Adrenal gland (tissue), 9 donors: ENCODE measurements at regions not wholly inside any gene's neighbourhood (a gene's known extent, or its start where the extent isn't known, plus 50 kb on each side); places are given as distances from the start of the nearest gene placed in this dataset.

Experiments used
- DNase-seq, 7 donors: peaks; one replicate each; pipeline ENCODE4 v3.0.0-alpha.2; 2019 to 2020
- H3K27ac ChIP-seq, 5 donors: fragments of 200-600 bp; sonication (generic) in 4 of 5; 1 replicate in 3 of 5; 2 replicates in 2 of 5; pipeline versions ENCODE4 v1.5.1 to v1.8.0; 2016 to 2020; ENCODE audit warnings: mild to moderate bottlenecking in 1 of 5
- H3K27me3 ChIP-seq: fragments of 200-600 bp; 2 replicates; pipeline ENCODE4 v1.8.0; 2021
- H3K36me3 ChIP-seq, 2 donors: fragments of 200-600 bp; replicated peaks in 1 of 2; 1 replicate in 1 of 2; 2 replicates in 1 of 2; pipeline versions ENCODE4 v1.5.1 to v1.8.0; 2018 to 2022
- H3K4me1 ChIP-seq, 2 donors: fragments of 200-600 bp; replicated peaks in 1 of 2; 1 replicate in 1 of 2; 2 replicates in 1 of 2; pipeline versions ENCODE4 v1.5.1 to v1.8.0; 2018 to 2021
- H3K4me3 ChIP-seq, 4 donors: fragments of 200-600 bp; sonication (generic) in 3 of 4; one replicate each; pipeline ENCODE4 v1.5.1; 2016 to 2018
- H3K9me3 ChIP-seq, 3 donors: fragments of 200-600 bp; sonication (generic) in 1 of 3; replicated peaks in 1 of 3; 1 replicate in 2 of 3; 2 replicates in 1 of 3; pipeline versions ENCODE4 v1.5.1 to v1.8.0; 2016 to 2021
- POLR2A ChIP-seq, 2 donors: fragments of 450-650 bp; IDR thresholded peaks; one replicate each; pipeline ENCODE4 v1.6.1; 2017; ENCODE audit warnings: antibody characterized with exemption in 2 of 2, mild to moderate bottlenecking in 2 of 2, moderate library complexity in 1 of 2
- WGBS, 4 donors: extraction: QIAGEN DNeasy Blood & Tissue Kit in 2 of 4; methylation state at CpG; one replicate each; pipeline versions ENCODE4 v1.1.5 to v1.1.7; 2013 to 2017; 5-methylcytosine and 5-hydroxymethylcytosine counted together
- intact Hi-C, 2 donors: fragments of 100-400 bp; cut with DNase I; formaldehyde crosslinking; loops; one replicate each; pipeline versions ENCODE4 v1.14.1 to v1.15.0; 2022 to 2023
- TF ChIP-seq, protein P1 (sequence below), 6 experiments: fragments of 450-650 bp in 4 of 6; fragments of 200-600 bp in 2 of 6; sonication (generic) in 1 of 6; IDR thresholded peaks; 1 replicate in 5 of 6; 2 replicates in 1 of 6; pipeline versions ENCODE4 v1.5.1 to v1.8.0; 2016 to 2021; ENCODE audit warnings: antibody characterized with exemption in 6 of 6, mild to moderate bottlenecking in 2 of 6, moderate library complexity in 1 of 6
- donor health status: healthy with polysubstance abuse.
- donor health status: Bipolar disorder and iron deficiency.
- donor health status: DM: yes; HTN: yes; CAD: no.
- donor health status: DM: no; HTN: no; CAD: no.
- donor health status: DM: no; HTN: no; CAD: no.

DNA sequence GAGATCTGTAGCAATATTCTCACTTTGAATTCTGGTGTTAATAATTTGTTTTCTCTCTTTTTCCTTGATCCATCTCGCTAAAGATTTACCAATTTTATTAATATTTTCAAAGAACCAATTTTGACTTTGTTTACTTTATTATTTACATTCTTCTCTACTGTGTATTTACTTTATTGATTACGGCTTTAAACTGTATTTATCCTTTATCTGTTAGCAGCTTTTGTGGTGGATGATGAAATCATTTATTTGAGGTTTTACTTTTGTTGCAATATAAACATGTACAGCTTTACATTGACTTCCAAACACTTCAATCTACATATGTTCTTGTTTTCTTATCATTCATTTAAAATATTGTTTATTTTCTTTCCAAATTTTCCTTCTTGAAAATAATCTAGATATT, 719.9 kb downstream of the ADCYAP1 start:
- DNase-seq = no peak
- Histone ChIP-seq H3K27me3 (no peaks in the 10 kb centered on the region), H3K36me3 (no peaks in the 10 kb centered on the region), H3K9me3 (no peaks in the 10 kb centered on the region), H3K4me1 (no peaks in the 10 kb centered on the region), H3K4me3 (no peak overlapping the region), H3K27ac (no peak overlapping the region)
- WGBS, 4 donors = 60 to 66% (median 63%) methylated on average over 2 of the region's 2 CpGs
- TF ChIP-seq, protein P1, sequence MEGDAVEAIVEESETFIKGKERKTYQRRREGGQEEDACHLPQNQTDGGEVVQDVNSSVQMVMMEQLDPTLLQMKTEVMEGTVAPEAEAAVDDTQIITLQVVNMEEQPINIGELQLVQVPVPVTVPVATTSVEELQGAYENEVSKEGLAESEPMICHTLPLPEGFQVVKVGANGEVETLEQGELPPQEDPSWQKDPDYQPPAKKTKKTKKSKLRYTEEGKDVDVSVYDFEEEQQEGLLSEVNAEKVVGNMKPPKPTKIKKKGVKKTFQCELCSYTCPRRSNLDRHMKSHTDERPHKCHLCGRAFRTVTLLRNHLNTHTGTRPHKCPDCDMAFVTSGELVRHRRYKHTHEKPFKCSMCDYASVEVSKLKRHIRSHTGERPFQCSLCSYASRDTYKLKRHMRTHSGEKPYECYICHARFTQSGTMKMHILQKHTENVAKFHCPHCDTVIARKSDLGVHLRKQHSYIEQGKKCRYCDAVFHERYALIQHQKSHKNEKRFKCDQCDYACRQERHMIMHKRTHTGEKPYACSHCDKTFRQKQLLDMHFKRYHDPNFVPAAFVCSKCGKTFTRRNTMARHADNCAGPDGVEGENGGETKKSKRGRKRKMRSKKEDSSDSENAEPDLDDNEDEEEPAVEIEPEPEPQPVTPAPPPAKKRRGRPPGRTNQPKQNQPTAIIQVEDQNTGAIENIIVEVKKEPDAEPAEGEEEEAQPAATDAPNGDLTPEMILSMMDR (IDR thresholded peaks at IDR 0.05) = no peak
- no peak for TF ChIP-seq POLR2A (IDR thresholded peaks at IDR 0.05)
- intact Hi-C loops = no loop called here

DNA sequence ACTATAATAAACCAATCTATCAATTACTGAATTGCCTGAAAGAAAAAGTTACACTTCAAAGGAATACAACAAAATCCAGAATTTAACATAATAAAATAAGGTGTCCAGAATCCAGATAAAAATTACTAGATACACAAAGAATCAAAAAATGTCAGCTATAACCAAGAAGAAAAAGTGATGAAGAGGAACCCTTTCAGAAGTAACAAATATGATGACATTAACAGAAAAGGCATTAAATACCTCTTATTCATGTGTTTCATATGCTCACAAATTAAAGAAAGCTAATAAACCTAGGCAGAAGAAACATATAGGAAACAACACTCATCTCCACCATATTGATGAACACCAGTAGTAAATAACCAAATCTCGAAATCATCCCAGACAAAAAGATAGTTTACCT, 722.8 kb downstream of the ADCYAP1 start:
- Histone ChIP-seq H3K36me3 (no peaks in the 10 kb centered on the region), H3K27ac (no peak overlapping the region), H3K9me3 (no peaks in the 10 kb centered on the region), H3K4me3 (no peak overlapping the region), H3K4me1 (no peaks in the 10 kb centered on the region), H3K27me3 (no peaks in the 10 kb centered on the region)
- WGBS, 4 donors = 48 to 60% (median 52%) methylated on average over 1 of the region's 1 CpG
- intact Hi-C loops = no loop called here
- TF ChIP-seq POLR2A (IDR thresholded peaks at IDR 0.05) = no peak
- TF ChIP-seq, protein P1 (IDR thresholded peaks at IDR 0.05) = no peak
- DNase-seq = no peak

DNA sequence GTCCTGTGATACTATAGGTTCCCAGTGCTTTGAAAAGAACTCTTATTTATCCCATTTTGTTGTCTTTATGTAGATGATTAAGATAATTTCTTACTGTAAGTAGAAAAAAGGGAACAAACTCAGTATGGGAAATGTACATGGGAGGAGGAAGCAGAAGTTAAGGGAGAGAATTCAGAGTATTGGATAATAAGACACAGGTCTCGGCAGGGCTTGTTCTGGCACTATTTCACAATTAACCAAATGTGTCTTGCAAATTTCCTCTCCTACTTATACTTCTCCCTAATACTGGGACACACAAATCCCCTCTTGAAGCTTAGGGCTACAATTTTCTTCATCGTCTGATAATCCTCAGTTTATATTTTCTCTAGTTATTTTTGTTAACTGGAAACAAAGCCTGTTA, 744.0 kb downstream of the ADCYAP1 start:
- intact Hi-C loops = no loop called here
- no peak overlapping the region for H3K4me3 ChIP-seq
- no peak overlapping the region for H3K27ac ChIP-seq
- no peak for TF ChIP-seq POLR2A (IDR thresholded peaks at IDR 0.05)
- TF ChIP-seq, protein P1 (IDR thresholded peaks at IDR 0.05) = no peak
- H3K4me1 ChIP-seq = no peaks in the 10 kb centered on the region
- no peaks in the 10 kb centered on the region for H3K27me3 ChIP-seq
- H3K9me3 ChIP-seq = no peaks in the 10 kb centered on the region
- DNase-seq = no peak
- 28 to 70% (median 36%) methylated on average over 2 of the region's 2 CpGs for WGBS, 4 donors
- H3K36me3 ChIP-seq = no peaks in the 10 kb centered on the region

DNA sequence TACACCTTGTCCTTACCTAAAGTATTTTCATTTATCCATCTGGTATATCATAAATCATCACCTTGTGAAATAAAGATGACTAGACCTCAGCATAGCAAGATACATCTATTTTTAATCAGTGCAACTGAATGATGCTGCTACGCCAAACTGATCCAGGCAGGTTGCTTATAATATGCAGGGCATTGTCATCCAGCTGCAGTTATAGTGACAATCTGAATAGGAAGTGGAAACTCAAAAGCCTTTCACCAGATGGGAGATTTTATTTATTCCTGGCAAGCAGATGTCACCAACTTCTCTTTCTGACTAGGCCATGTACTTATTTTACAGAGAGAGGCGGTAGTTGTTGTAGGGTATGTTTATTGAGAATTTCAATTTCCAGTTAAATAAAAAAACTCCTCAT, 747.3 kb downstream of the ADCYAP1 start:
- Histone ChIP-seq H3K4me3 (no peak overlapping the region), H3K9me3 (no peaks in the 10 kb centered on the region), H3K27me3 (no peaks in the 10 kb centered on the region), H3K4me1 (no peaks in the 10 kb centered on the region), H3K27ac (no peak overlapping the region), H3K36me3 (no peaks in the 10 kb centered on the region)
- intact Hi-C loops = no loop called here
- WGBS, 4 donors = 63 to 71% (median 66%) methylated on average over 2 of the region's 2 CpGs
- TF ChIP-seq POLR2A (IDR thresholded peaks at IDR 0.05) = no peak
- TF ChIP-seq, protein P1 (IDR thresholded peaks at IDR 0.05) = no peak
- DNase-seq = no peak
